ENCODE measurements at regions not wholly inside any gene's neighbourhood (a gene's known extent, or its start where the extent isn't known, plus 50 kb on each side); places are given as distances from the start of the nearest gene placed in this dataset.

GRCh38 chrX:791479-792034 lies 161.0 kb downstream of the SHOX start:
- TF ChIP-seq CTCF (IDR thresholded peaks at IDR 0.05) (no peak), POLR2A (IDR thresholded peaks at IDR 0.05) (no peak), EP300 (IDR thresholded peaks at IDR 0.05) (no peak)
